Neural cell (in vitro differentiated cells): ENCODE measurements at regions not wholly inside any gene's neighbourhood (a gene's known extent, or its start where the extent isn't known, plus 50 kb on each side); places are given as distances from the start of the nearest gene placed in this dataset.

ENCODE experiments used
- H2AFZ ChIP-seq: fragments of 200-600, 300-800 bp; sonication (generic), shearing (Covaris generic); 2 replicates; pipeline ENCODE4 v1.6.0; 2014; ENCODE audit warnings: low read depth, mild to moderate bottlenecking, antibody characterized with exemption, low read length, moderate library complexity
- H3F3A ChIP-seq: fragments of 200-600 bp; shearing (Covaris generic); 2 replicates; pipeline ENCODE4 v1.6.1; 2016; ENCODE audit warnings: mild to moderate bottlenecking, moderate library complexity, mixed read lengths, antibody characterized with exemption, low read length; ENCODE audit not compliant: insufficient read depth, poor library complexity, severe bottlenecking
- H3K27ac ChIP-seq: fragments of 200-600, 300-800 bp; sonication (generic), shearing (Covaris generic); 2 replicates; pipeline ENCODE4 v1.5.1; 2014; ENCODE audit warnings: mild to moderate bottlenecking, low read length, moderate library complexity
- H3K27me3 ChIP-seq: fragments of 300-800, 200-600 bp; sonication (generic), shearing (Covaris generic); 2 replicates; pipeline ENCODE4 v1.6.0; 2014; ENCODE audit warnings: mild to moderate bottlenecking, low read depth, low read length, moderate library complexity; ENCODE audit not compliant: insufficient read depth
- H3K36me3 ChIP-seq: fragments of 300-800, 200-600 bp; sonication (generic), shearing (Covaris generic); 2 replicates; pipeline ENCODE4 v1.5.1; 2014; ENCODE audit warnings: mild to moderate bottlenecking, antibody characterized with exemption, low read length, moderate library complexity; ENCODE audit not compliant: insufficient read depth
- H3K4me2 ChIP-seq: fragments of 300-800, 200-600 bp; sonication (generic), shearing (Covaris generic); 2 replicates; pipeline ENCODE4 v1.6.0; 2014; ENCODE audit warnings: mild to moderate bottlenecking, low read length
- H3K4me3 ChIP-seq: fragments of 300-800, 200-600 bp; sonication (generic), shearing (Covaris generic); 2 replicates; pipeline ENCODE4 v1.5.1; 2014; ENCODE audit warnings: mild to moderate bottlenecking, low read length, moderate library complexity
- H3K79me2 ChIP-seq: fragments of 200-600 bp; shearing (Covaris generic); replicated peaks from 2 replicates; pipeline ENCODE4 v1.6.0; 2014; ENCODE audit warnings: mild to moderate bottlenecking, low read length, moderate library complexity; ENCODE audit not compliant: insufficient read depth
- H3K9ac ChIP-seq: fragments of 300-800, 200-600 bp; sonication (generic), shearing (Covaris generic); 2 replicates; pipeline ENCODE4 v1.6.1; 2016; ENCODE audit warnings: mild to moderate bottlenecking, low read length, mixed read lengths
- H3K9me2 ChIP-seq: fragments of 200-600 bp; shearing (Covaris generic); 2 replicates; pipeline ENCODE4 v1.6.1; 2016; ENCODE audit warnings: mild to moderate bottlenecking, low read length, mixed read lengths; ENCODE audit not compliant: insufficient read depth
- H3K9me3 ChIP-seq: fragments of 200-600, 300-800 bp; sonication (generic), shearing (Covaris generic); 2 replicates; pipeline ENCODE4 v1.6.1; 2016; ENCODE audit warnings: mild to moderate bottlenecking, mixed run types, low read length, moderate library complexity, mixed read lengths
- H4K20me1 ChIP-seq: fragments of 200-600 bp; shearing (Covaris generic); 2 replicates; pipeline ENCODE4 v1.6.1; 2016; ENCODE audit warnings: mild to moderate bottlenecking, mixed run types; ENCODE audit not compliant: insufficient read depth
- EP300 ChIP-seq: fragments of 450-650 bp; conservative IDR thresholded peaks from 2 replicates; pipeline ENCODE4 v1.6.1; 2014; ENCODE audit warnings: antibody characterized with exemption, mild to moderate bottlenecking, moderate library complexity; ENCODE audit not compliant: poor library complexity, severe bottlenecking
- EZH2 ChIP-seq: fragments of 200-600, 300-800 bp; shearing (Covaris generic), sonication (generic); IDR thresholded peaks from 2 replicates; pipeline ENCODE4 v1.6.1; 2014; ENCODE audit warnings: antibody characterized with exemption, low read length, borderline replicate concordance, mild to moderate bottlenecking; ENCODE audit not compliant: insufficient read depth, poor library complexity, severe bottlenecking
- MXI1 ChIP-seq: fragments of 450-650 bp; conservative IDR thresholded peaks from 2 replicates; pipeline ENCODE4 v1.6.1; 2014; ENCODE audit warnings: antibody characterized with exemption, mild to moderate bottlenecking; ENCODE audit not compliant: poor library complexity, severe bottlenecking
- POLR2AphosphoS5 ChIP-seq: IDR thresholded peaks from 2 replicates; pipeline ENCODE4 v1.6.1; 2012
- RAD21 ChIP-seq: fragments of 450-650 bp; conservative IDR thresholded peaks from 2 replicates; pipeline ENCODE4 v1.6.1; 2014; ENCODE audit warnings: antibody characterized with exemption, mild to moderate bottlenecking, moderate library complexity
- REST ChIP-seq: IDR thresholded peaks from 2 replicates; pipeline ENCODE4 v1.6.1; 2012; ENCODE audit warnings: borderline replicate concordance
- SMC3 ChIP-seq: fragments of 450-650 bp; conservative IDR thresholded peaks from 2 replicates; pipeline ENCODE4 v1.6.1; 2014; ENCODE audit warnings: antibody characterized with exemption, mild to moderate bottlenecking, moderate library complexity; ENCODE audit not compliant: poor library complexity
- TAF1 ChIP-seq: IDR thresholded peaks from 2 replicates; pipeline ENCODE4 v1.6.1; 2012; ENCODE audit warnings: low read depth
- TF ChIP-seq, protein P1 (sequence below): fragments of 450-650 bp; IDR thresholded peaks from 2 replicates; pipeline ENCODE4 v1.5.1; 2014; ENCODE audit warnings: antibody characterized with exemption, mild to moderate bottlenecking, moderate library complexity; ENCODE audit not compliant: poor library complexity, severe bottlenecking

GRCh38 chr22:47279337-47279736 is 516.9 kb downstream of the TBC1D22A start:
- no peak overlapping the region for H3K27ac ChIP-seq
- H3K9me3 ChIP-seq: peaks cover 7% of the 10 kb centered on the region
- no peaks in the 10 kb centered on the region for H3K36me3 ChIP-seq
- H3K4me2 ChIP-seq: no peak overlapping the region
- H3K9me2 ChIP-seq: no peaks in the 10 kb centered on the region
- no peaks in the 10 kb centered on the region for H3K79me2 ChIP-seq
- H3K9ac ChIP-seq: no peak overlapping the region
- no peaks in the 10 kb centered on the region for H4K20me1 ChIP-seq
- TF ChIP-seq, protein P1, sequence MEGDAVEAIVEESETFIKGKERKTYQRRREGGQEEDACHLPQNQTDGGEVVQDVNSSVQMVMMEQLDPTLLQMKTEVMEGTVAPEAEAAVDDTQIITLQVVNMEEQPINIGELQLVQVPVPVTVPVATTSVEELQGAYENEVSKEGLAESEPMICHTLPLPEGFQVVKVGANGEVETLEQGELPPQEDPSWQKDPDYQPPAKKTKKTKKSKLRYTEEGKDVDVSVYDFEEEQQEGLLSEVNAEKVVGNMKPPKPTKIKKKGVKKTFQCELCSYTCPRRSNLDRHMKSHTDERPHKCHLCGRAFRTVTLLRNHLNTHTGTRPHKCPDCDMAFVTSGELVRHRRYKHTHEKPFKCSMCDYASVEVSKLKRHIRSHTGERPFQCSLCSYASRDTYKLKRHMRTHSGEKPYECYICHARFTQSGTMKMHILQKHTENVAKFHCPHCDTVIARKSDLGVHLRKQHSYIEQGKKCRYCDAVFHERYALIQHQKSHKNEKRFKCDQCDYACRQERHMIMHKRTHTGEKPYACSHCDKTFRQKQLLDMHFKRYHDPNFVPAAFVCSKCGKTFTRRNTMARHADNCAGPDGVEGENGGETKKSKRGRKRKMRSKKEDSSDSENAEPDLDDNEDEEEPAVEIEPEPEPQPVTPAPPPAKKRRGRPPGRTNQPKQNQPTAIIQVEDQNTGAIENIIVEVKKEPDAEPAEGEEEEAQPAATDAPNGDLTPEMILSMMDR: no peak
- TF ChIP-seq EP300: no peak
- TF ChIP-seq RAD21: no peak
- TF ChIP-seq EZH2: no peak
- no peak for TF ChIP-seq POLR2AphosphoS5
- TF ChIP-seq REST: no peak
- no peak for TF ChIP-seq TAF1
- TF ChIP-seq SMC3: no peak
- no peak for TF ChIP-seq MXI1
- no peak overlapping the region for H2AFZ ChIP-seq
- no peaks in the 10 kb centered on the region for H3F3A ChIP-seq
- no peak overlapping the region for H3K4me3 ChIP-seq
- no peaks in the 10 kb centered on the region for H3K27me3 ChIP-seq

GRCh38 chr22:47278655-47279054 is 516.2 kb downstream of the TBC1D22A start:
- peaks cover 4% of the 10 kb centered on the region for H3K9me3 ChIP-seq
- TF ChIP-seq REST (no peak), MXI1 (no peak), TAF1 (no peak), RAD21 (no peak), SMC3 (no peak), EP300 (no peak), EZH2 (no peak), POLR2AphosphoS5 (no peak)
- TF ChIP-seq, protein P1: no peak
- no peak overlapping the region for H3K4me2 ChIP-seq
- no peaks in the 10 kb centered on the region for H3K79me2 ChIP-seq
- no peak overlapping the region for H2AFZ ChIP-seq
- no peak overlapping the region for H3K4me3 ChIP-seq
- no peaks in the 10 kb centered on the region for H4K20me1 ChIP-seq
- no peak overlapping the region for H3K27ac ChIP-seq
- H3K36me3 ChIP-seq: no peaks in the 10 kb centered on the region
- no peaks in the 10 kb centered on the region for H3K27me3 ChIP-seq
- H3K9ac ChIP-seq: no peak overlapping the region
- no peaks in the 10 kb centered on the region for H3F3A ChIP-seq
- H3K9me2 ChIP-seq: no peaks in the 10 kb centered on the region
